ENCODE measurements at regions not wholly inside any gene's neighbourhood (a gene's known extent, or its start where the extent isn't known, plus 50 kb on each side); places are given as distances from the start of the nearest gene placed in this dataset.

GRCh38 chr20:4484379-4484997, 201.8 kb upstream of the PRNP start (continued):
- TF ChIP-seq CHD7 (IDR thresholded peaks at IDR 0.05; ENCODE audit: insufficient replicate concordance, low read length), result no peak
- TF ChIP-seq TAF7 (optimal IDR thresholded peaks at IDR 0.05; ENCODE audit: borderline replicate concordance, low read depth, low read length), result no peak
- TF ChIP-seq KDM4A (IDR thresholded peaks at IDR 0.05; ENCODE audit: low read depth, low read length, severe bottlenecking), result no peak
- TF ChIP-seq ATF2 (IDR thresholded peaks at IDR 0.05; ENCODE audit: low read length), result no peak
- no peak for TF ChIP-seq ZNF274 (IDR thresholded peaks at IDR 0.05; ENCODE audit: borderline replicate concordance, extremely low read depth, low read length)
- TF ChIP-seq SP1 (IDR thresholded peaks at IDR 0.05; ENCODE audit: low read depth, low read length), result no peak
- no peak for TF ChIP-seq NANOG (IDR thresholded peaks at IDR 0.05; ENCODE audit: insufficient read depth, low read depth, low read length, poor library complexity, severe bottlenecking)
- TF ChIP-seq TEAD4 (IDR thresholded peaks at IDR 0.05; ENCODE audit: low read depth, low read length), result no peak
- no peak for TF ChIP-seq FOSL1 (IDR thresholded peaks at IDR 0.05; ENCODE audit: insufficient read depth, low read depth, low read length)

All from H1 (cell line).